ELR (cell line): ENCODE measurements at regions not wholly inside any gene's neighbourhood (a gene's known extent, or its start where the extent isn't known, plus 50 kb on each side); places are given as distances from the start of the nearest gene placed in this dataset.
A peak's percentile ranks its signal among the peaks of the same experiment; 100 is the strongest.

Experiments used
- DNase-seq: peaks from one replicate; pipeline ENCODE4 v3.0.0-alpha.2; 2015; ENCODE audit warnings: low read depth

DNA sequence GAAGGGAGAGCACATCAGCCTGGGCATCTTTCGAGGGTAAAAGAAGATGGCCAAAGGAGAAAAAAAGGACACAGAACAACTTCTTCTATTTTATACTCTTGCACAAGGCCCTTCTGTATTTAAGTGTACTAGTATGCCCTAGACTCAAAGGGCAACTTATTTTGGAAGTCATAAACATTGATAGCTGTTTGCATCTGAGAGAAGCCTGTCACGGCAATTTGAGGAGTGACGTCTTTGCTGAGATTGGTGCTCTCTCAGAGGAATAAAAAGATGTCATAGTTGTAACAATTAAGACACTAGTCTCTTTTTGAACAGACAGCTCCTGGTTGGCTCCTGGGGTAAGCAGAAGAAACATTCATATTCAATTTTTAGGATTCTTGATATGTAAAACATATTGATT, 260.4 kb upstream of the TTC14 start:
- no peak for DNase-seq

GRCh38 chr3:180351601-180352000, 250.4 kb upstream of the TTC14 start:
- DNase-seq: no peak

GRCh38 chr3:180352261-180352660, 249.7 kb upstream of the TTC14 start:
- DNase-seq: no peak

GRCh38 chr3:180354214-180354613, 247.7 kb upstream of the TTC14 start:
- no peak for DNase-seq

DNA sequence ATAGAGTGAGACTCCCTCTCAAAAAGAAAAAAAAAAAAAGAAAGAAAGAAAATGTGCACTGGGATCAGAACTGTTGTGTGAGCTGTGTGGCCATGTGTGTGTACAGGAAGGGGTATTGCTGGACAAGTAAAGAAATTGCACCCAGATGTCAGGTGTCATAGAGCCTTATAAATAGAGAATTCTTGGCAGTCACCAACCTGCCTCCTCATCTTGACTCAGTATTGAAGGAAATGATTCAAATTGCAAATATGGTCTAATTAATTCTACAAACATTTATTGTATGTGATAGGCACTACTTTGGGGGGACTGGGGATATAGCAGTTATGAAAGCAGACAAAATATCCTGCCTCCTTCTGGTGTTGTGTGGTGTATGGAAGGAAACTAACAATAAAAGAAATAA, 243.8 kb upstream of the TTC14 start:
- DNase-seq: peak; percentile 75

GRCh38 chr3:180359061-180359952, 242.7 kb upstream of the TTC14 start:
- DNase-seq: no peak

DNA sequence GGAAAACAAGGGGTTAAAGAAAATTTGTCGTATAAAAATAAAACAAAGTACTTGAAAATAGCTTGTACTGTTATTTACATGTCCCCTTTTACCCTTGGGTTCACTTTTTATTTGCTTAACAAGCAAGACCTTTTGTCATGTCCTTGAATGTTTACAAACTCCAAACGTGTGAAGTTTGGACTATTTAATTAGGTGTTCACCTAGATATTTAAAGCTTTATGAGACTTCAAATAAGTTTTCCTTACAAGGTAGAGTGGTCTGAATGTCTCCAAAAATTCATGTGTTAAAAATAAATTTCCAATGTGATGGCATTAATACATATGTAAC, 242.0 kb upstream of the TTC14 start:
- no peak for DNase-seq

DNA sequence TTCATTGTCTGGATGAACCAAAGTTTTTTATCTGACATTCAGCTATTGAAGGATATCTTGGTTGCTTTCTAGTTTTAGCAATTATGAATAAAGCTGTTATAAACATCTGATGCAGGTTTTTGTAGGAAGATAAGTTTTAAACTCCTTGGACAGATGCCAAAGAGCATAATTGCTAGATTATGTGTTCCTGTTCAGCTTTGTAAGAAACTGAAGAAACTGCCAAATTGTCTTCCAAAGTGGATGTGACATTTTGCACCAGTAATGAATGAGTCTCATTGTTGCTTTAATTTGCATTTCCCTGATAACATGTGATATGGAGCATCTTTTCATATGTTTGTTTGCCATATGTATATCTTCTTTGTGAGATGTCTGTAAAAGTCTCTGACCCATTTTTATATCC, 239.9 kb upstream of the TTC14 start:
- peak; percentile 11 for DNase-seq

DNA sequence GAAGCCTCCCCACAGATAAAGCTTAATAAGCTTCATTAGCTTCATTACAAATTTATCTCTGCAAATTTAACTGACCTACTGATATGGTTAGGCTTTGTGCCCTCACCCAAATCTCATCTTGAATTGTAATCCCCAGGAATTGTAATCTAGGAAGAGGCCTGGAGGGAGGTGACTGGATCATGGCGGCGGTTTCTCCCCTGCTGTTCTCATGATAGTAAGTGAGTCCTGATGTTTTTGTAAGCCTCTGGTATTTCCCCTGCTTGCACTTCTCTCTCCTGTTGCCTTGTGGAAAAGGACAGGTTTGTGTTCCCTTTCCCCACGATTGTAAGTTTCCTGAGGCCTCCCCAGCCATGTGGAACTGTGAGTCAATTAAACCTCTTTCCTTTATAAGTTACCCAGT, 226.1 kb upstream of the TTC14 start:
- DNase-seq: no peak

- DNase-seq: no peak
These were observed 223.5 kb upstream of the TTC14 start for GRCh38 chr3:180378496-180378895.

DNA sequence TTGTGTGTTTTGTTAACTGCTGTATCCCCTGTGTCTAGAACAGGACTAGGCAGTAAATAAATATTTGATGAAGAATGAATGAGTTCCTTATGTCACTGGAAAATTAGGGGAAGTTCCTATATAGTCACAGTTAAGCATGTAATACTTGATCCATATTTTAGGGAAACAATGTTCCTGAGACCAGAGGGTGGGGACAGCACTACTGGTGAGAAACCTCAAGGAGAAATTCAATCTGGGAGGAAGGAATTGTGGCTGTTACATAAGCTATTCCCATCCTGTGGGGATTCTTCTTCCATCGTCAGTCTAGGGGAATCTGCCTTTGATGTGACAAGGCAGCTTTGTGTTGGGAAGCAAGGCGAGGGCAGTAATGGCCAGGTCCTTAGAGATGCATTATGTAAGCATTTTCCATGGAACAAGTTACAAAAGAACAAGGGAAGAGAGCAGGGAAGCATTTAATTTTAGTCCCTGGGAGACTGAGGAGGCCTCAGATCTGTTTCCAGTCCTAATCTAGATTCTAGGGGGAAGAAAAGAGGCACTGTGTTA, 219.3 kb upstream of the TTC14 start:
- DNase-seq: no peak

DNA sequence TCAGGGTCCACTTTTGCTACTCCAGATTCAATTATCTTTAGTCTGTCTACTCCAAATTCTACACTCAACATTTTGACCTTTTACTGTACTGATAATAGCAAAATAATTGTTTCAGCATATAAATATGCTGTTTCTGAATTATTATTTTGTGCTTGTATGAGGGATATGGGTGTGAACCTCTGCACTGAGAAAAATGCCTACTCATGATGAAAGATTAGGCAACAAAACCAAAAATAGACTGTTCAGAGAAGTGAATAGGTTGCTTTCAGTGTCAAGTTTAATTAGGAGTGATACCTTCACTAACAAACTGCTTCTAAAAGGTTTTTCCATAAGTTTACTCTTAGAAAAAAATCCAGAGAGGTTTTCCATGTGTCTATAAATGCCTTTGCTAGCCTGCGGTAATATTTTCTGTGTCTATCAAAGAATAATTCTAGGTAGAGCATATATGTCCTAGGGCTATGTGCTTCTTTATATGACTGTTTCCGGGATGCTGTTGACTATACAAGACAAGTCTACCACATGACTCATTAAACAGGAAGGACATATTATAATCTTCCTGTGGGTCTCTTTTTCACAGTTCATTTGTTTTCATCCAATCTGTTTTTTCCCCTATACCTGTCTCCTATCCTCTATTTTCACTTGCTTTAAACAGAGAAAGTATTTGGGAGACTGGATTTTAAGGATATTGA, 218.5 kb upstream of the TTC14 start:
- peak; percentile 81 for DNase-seq

DNA sequence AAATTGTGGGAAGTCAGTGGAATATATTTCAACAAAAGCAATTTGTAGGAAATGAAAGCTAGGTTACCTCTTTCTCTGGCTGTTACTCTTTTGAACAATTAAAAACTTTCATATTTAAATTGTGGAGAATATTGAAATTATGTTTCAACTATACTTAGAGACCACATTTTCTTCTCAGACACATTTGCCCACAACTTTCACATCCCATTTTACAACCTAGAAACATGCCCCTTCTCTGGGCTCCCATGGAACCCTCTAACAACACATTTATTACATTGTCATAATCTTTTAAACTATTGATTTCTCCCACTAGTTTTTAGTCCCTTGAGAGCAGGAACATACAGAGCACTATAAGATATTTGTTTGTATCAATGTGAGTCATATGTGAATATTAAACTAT, 211.7 kb upstream of the TTC14 start:
- no peak for DNase-seq

GRCh38 chr3:180391001-180391400, 211.0 kb upstream of the TTC14 start:
- no peak for DNase-seq

GRCh38 chr3:180401226-180401625, 200.7 kb upstream of the TTC14 start:
- DNase-seq: peak; percentile 64

DNA sequence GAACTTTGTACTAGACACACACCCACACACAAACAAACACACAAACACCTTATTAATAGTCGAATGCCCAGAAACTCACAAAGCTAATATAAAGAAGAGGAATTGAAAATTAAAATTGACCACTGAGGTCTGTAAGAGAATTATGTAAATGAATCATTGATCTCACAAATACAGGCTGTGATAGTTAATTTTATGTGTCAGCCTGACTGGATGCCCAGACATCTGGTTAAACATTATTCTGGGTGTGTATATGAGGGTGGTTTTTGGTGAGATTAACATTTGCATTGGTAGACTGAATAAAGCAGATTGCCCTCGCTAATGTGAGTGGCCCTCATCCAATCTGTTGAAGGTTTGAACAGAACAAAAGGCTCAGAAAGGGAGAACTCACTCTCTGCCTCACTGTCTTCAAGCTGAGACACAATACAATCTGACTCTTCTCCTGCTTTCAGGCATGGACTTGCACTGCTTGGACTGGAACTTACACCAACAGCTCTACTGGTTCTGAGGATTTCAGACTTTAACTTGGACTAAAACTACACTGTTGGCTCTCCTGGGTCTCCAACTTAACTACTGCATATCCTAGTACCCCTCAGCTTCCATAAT, 199.4 kb upstream of the TTC14 start:
- DNase-seq: no peak

DNA sequence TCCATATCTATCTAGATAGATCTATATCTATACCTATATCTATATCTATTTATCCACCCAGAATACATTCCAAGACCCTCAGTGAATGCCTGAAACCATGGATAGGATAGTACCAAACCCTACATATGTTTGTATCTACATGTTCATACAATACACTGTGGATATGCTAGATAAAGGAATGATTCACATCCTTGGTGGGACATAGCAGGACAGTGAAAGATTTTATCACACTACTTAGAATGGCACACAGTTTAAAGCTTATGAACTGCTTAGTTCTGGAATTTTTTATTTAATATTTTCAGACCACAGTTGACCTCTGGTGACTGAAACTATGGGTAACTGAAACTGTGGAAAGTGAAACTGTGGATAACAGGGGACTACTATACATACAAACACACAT, 198.8 kb upstream of the TTC14 start:
- peak; percentile 45 for DNase-seq

GRCh38 chr3:180408654-180409053, 193.3 kb upstream of the TTC14 start:
- peak; percentile 93 for DNase-seq

GRCh38 chr3:180409170-180409569, 192.8 kb upstream of the TTC14 start:
- DNase-seq: peak; percentile 76

GRCh38 chr3:180409883-180410282, 192.1 kb upstream of the TTC14 start:
- DNase-seq: no peak

DNA sequence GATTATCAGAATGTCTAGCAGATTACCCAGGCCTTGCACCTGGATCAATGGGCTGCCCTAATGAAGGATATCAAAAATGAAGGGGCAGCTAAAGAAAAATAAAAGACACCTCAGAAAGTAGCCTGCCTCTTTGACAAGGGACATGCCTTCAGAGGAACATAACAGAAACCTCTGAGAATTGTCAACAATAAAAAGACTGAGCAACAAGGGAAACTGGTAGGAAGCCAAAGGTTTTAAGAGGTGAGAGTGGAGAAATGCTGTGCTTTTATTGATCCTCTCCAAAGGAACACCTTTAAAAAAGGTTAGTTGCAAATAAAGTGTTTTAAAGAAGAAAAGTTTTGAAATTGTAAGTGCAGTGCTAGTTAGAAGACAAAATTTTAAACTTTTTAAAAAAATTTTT, 187.8 kb upstream of the TTC14 start:
- DNase-seq: no peak

- peak; percentile 71 for DNase-seq
These were observed 185.8 kb upstream of the TTC14 start for GRCh38 chr3:180416111-180416594.

- no peak for DNase-seq
These were observed 184.7 kb upstream of the TTC14 start for GRCh38 chr3:180417241-180417640.
